ENCODE measurements at regions not wholly inside any gene's neighbourhood (a gene's known extent, or its start where the extent isn't known, plus 50 kb on each side); places are given as distances from the start of the nearest gene placed in this dataset.
A peak's percentile ranks its signal among the peaks of the same experiment; 100 is the strongest.

- Mint-ChIP-seq H3K27ac (no peak overlapping the region), H3K27me3 (ENCODE audit: insufficient read depth, low read depth, poor library complexity) (no peaks in the 10 kb centered on the region), H3K4me3 (no peak overlapping the region), H3K36me3 (ENCODE audit: low read depth) (no peaks in the 10 kb centered on the region), H3K9me3 (no peaks in the 10 kb centered on the region), H3K4me1 (peaks cover 19% of the 10 kb centered on the region; the same call in 2 of the 3 replicates)
- Histone ChIP-seq H3K27ac (ENCODE audit: low read depth) (no peak overlapping the region), H3K4me3 (0 out of 2 replicates have a peak overlapping the region, but pooled peaks have one; percentile 15), H4K20me1 (replicated peaks; ENCODE audit: insufficient read depth) (no peaks in the 10 kb centered on the region), H3K4me1 (ENCODE audit: insufficient read depth) (peaks cover 3% of the 10 kb centered on the region; the same call in 1 of the 2 replicates), H3K79me2 (replicated peaks; ENCODE audit: insufficient read depth) (no peaks in the 10 kb centered on the region), H3K36me3 (ENCODE audit: insufficient read depth) (no peaks in the 10 kb centered on the region), H2AFZ (no peak overlapping the region), H3F3A (replicated peaks; ENCODE audit: low read depth) (no peaks in the 10 kb centered on the region), H3K27me3 (ENCODE audit: insufficient read depth) (no peaks in the 10 kb centered on the region), H3K4me2 (peak overlapping the region; percentile 63), H3K9me2 (ENCODE audit: insufficient read depth) (no peaks in the 10 kb centered on the region; the same call in 1 of the 2 replicates)
- TF ChIP-seq, protein P1, sequence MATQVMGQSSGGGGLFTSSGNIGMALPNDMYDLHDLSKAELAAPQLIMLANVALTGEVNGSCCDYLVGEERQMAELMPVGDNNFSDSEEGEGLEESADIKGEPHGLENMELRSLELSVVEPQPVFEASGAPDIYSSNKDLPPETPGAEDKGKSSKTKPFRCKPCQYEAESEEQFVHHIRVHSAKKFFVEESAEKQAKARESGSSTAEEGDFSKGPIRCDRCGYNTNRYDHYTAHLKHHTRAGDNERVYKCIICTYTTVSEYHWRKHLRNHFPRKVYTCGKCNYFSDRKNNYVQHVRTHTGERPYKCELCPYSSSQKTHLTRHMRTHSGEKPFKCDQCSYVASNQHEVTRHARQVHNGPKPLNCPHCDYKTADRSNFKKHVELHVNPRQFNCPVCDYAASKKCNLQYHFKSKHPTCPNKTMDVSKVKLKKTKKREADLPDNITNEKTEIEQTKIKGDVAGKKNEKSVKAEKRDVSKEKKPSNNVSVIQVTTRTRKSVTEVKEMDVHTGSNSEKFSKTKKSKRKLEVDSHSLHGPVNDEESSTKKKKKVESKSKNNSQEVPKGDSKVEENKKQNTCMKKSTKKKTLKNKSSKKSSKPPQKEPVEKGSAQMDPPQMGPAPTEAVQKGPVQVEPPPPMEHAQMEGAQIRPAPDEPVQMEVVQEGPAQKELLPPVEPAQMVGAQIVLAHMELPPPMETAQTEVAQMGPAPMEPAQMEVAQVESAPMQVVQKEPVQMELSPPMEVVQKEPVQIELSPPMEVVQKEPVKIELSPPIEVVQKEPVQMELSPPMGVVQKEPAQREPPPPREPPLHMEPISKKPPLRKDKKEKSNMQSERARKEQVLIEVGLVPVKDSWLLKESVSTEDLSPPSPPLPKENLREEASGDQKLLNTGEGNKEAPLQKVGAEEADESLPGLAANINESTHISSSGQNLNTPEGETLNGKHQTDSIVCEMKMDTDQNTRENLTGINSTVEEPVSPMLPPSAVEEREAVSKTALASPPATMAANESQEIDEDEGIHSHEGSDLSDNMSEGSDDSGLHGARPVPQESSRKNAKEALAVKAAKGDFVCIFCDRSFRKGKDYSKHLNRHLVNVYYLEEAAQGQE (IDR thresholded peaks at IDR 0.05; ENCODE audit: unreplicated experiment) = no peak
- no peak for TF ChIP-seq ZNF114 (CRISPR knock-in tag; IDR thresholded peaks at IDR 0.05)
- no peak for TF ChIP-seq STAT1 (IDR thresholded peaks at IDR 0.05; ENCODE audit: unreplicated experiment)
- no peak for TF ChIP-seq ETS1 (IDR thresholded peaks at IDR 0.05)
- no peak for TF ChIP-seq POLR2AphosphoS5 (IDR thresholded peaks at IDR 0.05; ENCODE audit: low read depth)
- DNase-seq (ENCODE audit: low spot score) = peak; percentile 9
- peak; percentile 63 for ATAC-seq
Measured at GRCh38 chr7:16066805-16067459, 354.4 kb downstream of the CRPPA start.

- H3K79me2 ChIP-seq (replicated peaks; ENCODE audit: insufficient read depth) = no peaks in the 10 kb centered on the region
- no peak for ATAC-seq
- DNase-seq (ENCODE audit: low spot score) = no peak
- no peak overlapping the region for H3K4me3 ChIP-seq
- no peak overlapping the region for H3K27ac ChIP-seq (ENCODE audit: low read depth)
- H3K36me3 Mint-ChIP-seq (ENCODE audit: low read depth) = no peaks in the 10 kb centered on the region
- H3K4me3 Mint-ChIP-seq = no peak overlapping the region
- H4K20me1 ChIP-seq (replicated peaks; ENCODE audit: insufficient read depth) = no peaks in the 10 kb centered on the region
- no peaks in the 10 kb centered on the region for H3K27me3 ChIP-seq (ENCODE audit: insufficient read depth)
- no peak overlapping the region for H3K27ac Mint-ChIP-seq
- H2AFZ ChIP-seq = no peak overlapping the region
- H3K36me3 ChIP-seq (ENCODE audit: insufficient read depth) = no peaks in the 10 kb centered on the region
- no peaks in the 10 kb centered on the region for H3F3A ChIP-seq (replicated peaks; ENCODE audit: low read depth)
- H3K27me3 Mint-ChIP-seq (ENCODE audit: insufficient read depth, low read depth, poor library complexity) = no peaks in the 10 kb centered on the region
- peaks cover 22% of the 10 kb centered on the region; the same call in 2 of the 3 replicates for H3K4me1 Mint-ChIP-seq
- H3K4me2 ChIP-seq = no peak overlapping the region
- H3K4me1 ChIP-seq (ENCODE audit: insufficient read depth) = peaks cover 3% of the 10 kb centered on the region; the same call in 1 of the 2 replicates
- no peaks in the 10 kb centered on the region; the same call in 1 of the 2 replicates for H3K9me2 ChIP-seq (ENCODE audit: insufficient read depth)
- H3K9me3 Mint-ChIP-seq = no peaks in the 10 kb centered on the region
- TF ChIP-seq POLR2AphosphoS5 (IDR thresholded peaks at IDR 0.05; ENCODE audit: low read depth) = no peak
- no peak for TF ChIP-seq JUNB (IDR thresholded peaks at IDR 0.05; ENCODE audit: unreplicated experiment)
- TF ChIP-seq NANOG (IDR thresholded peaks at IDR 0.05; ENCODE audit: borderline replicate concordance) = no peak
- no peak for TF ChIP-seq STAT1 (IDR thresholded peaks at IDR 0.05; ENCODE audit: unreplicated experiment)
- no peak for TF ChIP-seq ZNF114 (CRISPR knock-in tag; IDR thresholded peaks at IDR 0.05)
- TF ChIP-seq CTCF (conservative IDR thresholded peaks at IDR 0.05; ENCODE audit: low read depth in 2 of 2) = no peak
- no peak for TF ChIP-seq ZNF331 (CRISPR knock-in tag; IDR thresholded peaks at IDR 0.05; ENCODE audit: low read depth)
- no peak for TF ChIP-seq EZH2 (IDR thresholded peaks at IDR 0.05; ENCODE audit: low read depth, unreplicated experiment)
- TF ChIP-seq ETS1 (IDR thresholded peaks at IDR 0.05) = no peak
- no peak for TF ChIP-seq CREB1 (CRISPR knock-in tag; IDR thresholded peaks at IDR 0.05; ENCODE audit: low read depth)
Measured at GRCh38 chr7:16065939-16066338, 355.4 kb downstream of the CRPPA start.

All from GM23338 (cell line).